K562 (cell line): ENCODE measurements at regions not wholly inside any gene's neighbourhood (a gene's known extent, or its start where the extent isn't known, plus 50 kb on each side); places are given as distances from the start of the nearest gene placed in this dataset.

ENCODE experiments used
- ATAC-seq: fragments of 200-7000 bp; cut with Tn5 transposase; 3 replicates; pipeline ENCODE4 v1.9.1; 2020; ENCODE audit warnings: moderate library complexity
- BruUV-seq: library from RNA; stranded (reverse); fragments of 400-500 nt; replicated peaks from 2 replicates; lab custom pipeline; 2021; lab: Mats Ljungman, UMichigan
- CTCF ChIA-PET: fragments of 300-600 bp; formaldehyde crosslinking; extraction: SDS; loops from one replicate; lab custom pipeline; 2021; ENCODE audit warnings: low intra/inter-chr PET ratio; lab: Yijun Ruan, JAX
- POLR2A ChIA-PET: fragments of 300-600, 350-650 bp; sonication (Branson Sonifier 250); formaldehyde crosslinking; extraction: SDS; loops from one replicate; lab custom pipeline; 2021; ENCODE audit warnings: antibody characterized with exemption, inconsistent platforms; lab: Yijun Ruan, JAX
- DNase-seq, 4 experiments: peaks; one replicate each; pipeline versions ENCODE4 v3.0.0 to v3.0.0-alpha.2; 2011 to 2018; ENCODE audit warnings: low spot score in 3 of 4, mixed read lengths in 3 of 4; ENCODE audit errors: extremely low read depth in 1 of 4
- FAIRE-seq: peaks from 2 replicates; lab custom pipeline; 2011; peaks lifted over from hg19 to GRCh38; lab: Jason Lieb, UNC
- H2AFZ ChIP-seq: 2 replicates; pipeline ENCODE4 v1.6.0; 2011; ENCODE audit warnings: low read depth, low read length, control low read depth, inconsistent platforms
- H3K27ac ChIP-seq: fragments of 200-600 bp; 3 replicates; pipeline ENCODE4 v1.8.0; 2011; ENCODE audit warnings: low read depth, mild to moderate bottlenecking, control low read depth, inconsistent platforms, low read length, moderate library complexity, mixed read lengths; ENCODE audit errors: extremely low read depth
- H3K27me3 ChIP-seq, 2 experiments: fragments of 300-600 bp in 1 of 2; 2 replicates in 1 of 2; 3 replicates in 1 of 2; pipeline versions ENCODE4 v1.6.0 to v1.8.0; 2011; ENCODE audit warnings: inconsistent platforms in 2 of 2, low read length in 2 of 2, mild to moderate bottlenecking in 1 of 2, mixed read lengths in 1 of 2, moderate library complexity in 1 of 2; ENCODE audit not compliant: control insufficient read depth in 2 of 2, insufficient read depth in 2 of 2
- H3K36me3 ChIP-seq: fragments of 300-600 bp; 3 replicates; pipeline ENCODE4 v1.8.0; 2011; ENCODE audit warnings: mild to moderate bottlenecking, low read length, inconsistent platforms; ENCODE audit not compliant: control insufficient read depth, insufficient read depth
- H3K4me1 ChIP-seq, 2 experiments: fragments of 200-600 bp in 1 of 2; replicated peaks in 1 of 2; 2 replicates in 1 of 2; 3 replicates in 1 of 2; pipeline versions ENCODE4 v1.5.1 to v1.8.0; 2011; ENCODE audit warnings: inconsistent platforms in 2 of 2, low read length in 2 of 2, mild to moderate bottlenecking in 1 of 2, mixed read lengths in 1 of 2, moderate library complexity in 1 of 2; ENCODE audit not compliant: control insufficient read depth in 2 of 2, insufficient read depth in 2 of 2
- H3K4me2 ChIP-seq: 2 replicates; pipeline ENCODE4 v1.6.1; 2011; ENCODE audit warnings: low read length, control low read depth, inconsistent platforms, mixed read lengths; ENCODE audit not compliant: insufficient read depth
- H3K4me3 ChIP-seq: fragments of 200-600 bp; sonication (generic), shearing (Covaris generic); 2 replicates; pipeline ENCODE4 v1.5.1; 2016; ENCODE audit warnings: control low read depth, inconsistent platforms
- H3K79me2 ChIP-seq: fragments of 200-600 bp; 3 replicates; pipeline ENCODE4 v1.8.0; 2011; ENCODE audit warnings: low read length, inconsistent platforms; ENCODE audit not compliant: control insufficient read depth, insufficient read depth
- H3K9ac ChIP-seq, 2 experiments: 2 replicates each; pipeline versions ENCODE4 v1.6.0 to v1.6.1; 2011; ENCODE audit warnings: low read depth in 2 of 2, low read length in 2 of 2, control low read depth in 1 of 2, inconsistent platforms in 1 of 2, mild to moderate bottlenecking in 1 of 2, mixed read lengths in 1 of 2; ENCODE audit not compliant: insufficient read depth in 1 of 2
- H3K9me1 ChIP-seq: one replicate; pipeline ENCODE4 v1.6.0; 2011; ENCODE audit warnings: inconsistent platforms, mild to moderate bottlenecking, low read length, moderate library complexity; ENCODE audit not compliant: control insufficient read depth, insufficient read depth
- H3K9me3 ChIP-seq: replicated peaks from 2 replicates; pipeline ENCODE4 v1.5.1; 2011; ENCODE audit warnings: low read depth, low read length, inconsistent platforms; ENCODE audit not compliant: control insufficient read depth, insufficient read depth
- H4K20me1 ChIP-seq: replicated peaks from 2 replicates; pipeline ENCODE4 v1.6.1; 2011; ENCODE audit warnings: low read length, inconsistent platforms, mixed read lengths; ENCODE audit not compliant: control insufficient read depth, insufficient read depth
- BRD4 ChIP-seq: fragments of 200-600 bp; sonication (generic); IDR thresholded peaks from 2 replicates; pipeline ENCODE4 v1.6.1; 2017; ENCODE audit warnings: inconsistent platforms
- CBX5 ChIP-seq: IDR thresholded peaks from 2 replicates; pipeline ENCODE4 v1.6.1; 2014; ENCODE audit warnings: low read depth, borderline replicate concordance
- CREB3 ChIP-seq: fragments of 450-650 bp; conservative IDR thresholded peaks from 2 replicates; pipeline ENCODE4 v1.6.1; 2016; ENCODE audit warnings: missing genetic modification characterization, low read depth, mild to moderate bottlenecking, missing compliant biosample characterization, moderate library complexity
- KHSRP ChIP-seq: fragments of 450-650 bp; IDR thresholded peaks from 2 replicates; pipeline ENCODE4 v1.6.1; 2017
- MCM3 ChIP-seq: fragments of 450-650 bp; IDR thresholded peaks from 2 replicates; pipeline ENCODE4 v1.6.1; 2016
- MTA3 ChIP-seq: fragments of 450-650 bp; formaldehyde crosslinking; IDR thresholded peaks from 2 replicates; pipeline ENCODE4 v1.6.1; 2017; ENCODE audit warnings: mild to moderate bottlenecking, borderline replicate concordance
- NR2C1 ChIP-seq, 2 experiments: fragments of 450-650 bp; IDR thresholded peaks; 2 replicates each; pipeline ENCODE4 v1.6.1; 2017; ENCODE audit warnings: mild to moderate bottlenecking in 2 of 2, antibody characterized with exemption in 1 of 2, inconsistent platforms in 1 of 2, missing compliant biosample characterization in 1 of 2, missing genetic modification characterization in 1 of 2
- POLR2H ChIP-seq: IDR thresholded peaks from 2 replicates; pipeline ENCODE4 v1.6.1; 2016; ENCODE audit warnings: missing genetic modification characterization, low read depth, mild to moderate bottlenecking, control low read depth, missing compliant biosample characterization, moderate library complexity
- PREB ChIP-seq: sonication (generic); formaldehyde crosslinking; IDR thresholded peaks from 2 replicates; pipeline ENCODE4 v1.8.1; 2023; ENCODE audit warnings: mild to moderate bottlenecking, missing genetic modification reagents
- RFX5 ChIP-seq: IDR thresholded peaks from 2 replicates; pipeline ENCODE4 v1.6.1; 2011; ENCODE audit warnings: low read depth, mild to moderate bottlenecking, improper control_type of control experiment, low read length
- SMAD3 ChIP-seq: fragments of 450-650 bp; formaldehyde crosslinking; conservative IDR thresholded peaks from 2 replicates; pipeline ENCODE4 v1.4.0; 2020; ENCODE audit warnings: mild to moderate bottlenecking
- TEAD2 ChIP-seq: fragments of 450-650 bp; IDR thresholded peaks from 2 replicates; pipeline ENCODE4 v1.6.1; 2016; ENCODE audit warnings: missing genetic modification characterization, control low read depth, missing compliant biosample characterization
- ZBTB2 ChIP-seq: fragments of 450-650 bp; IDR thresholded peaks from 2 replicates; pipeline ENCODE4 v1.6.1; 2016; ENCODE audit warnings: antibody characterized with exemption
- ZBTB49 ChIP-seq: sonication (generic); formaldehyde crosslinking; IDR thresholded peaks from 2 replicates; pipeline ENCODE4 v1.8.0; 2022; ENCODE audit warnings: missing genetic modification reagents, mild to moderate bottlenecking, borderline replicate concordance
- ZNF146 ChIP-seq: IDR thresholded peaks from one replicate; pipeline ENCODE4 v1.6.1; 2018; ENCODE audit warnings: missing compliant biosample characterization; ENCODE audit not compliant: unreplicated experiment
- ZNF212 ChIP-seq: fragments of 450-650 bp; formaldehyde crosslinking; IDR thresholded peaks from 2 replicates; pipeline ENCODE4 v1.4.0; 2020; ENCODE audit warnings: mild to moderate bottlenecking
- ZNF280B ChIP-seq: fragments of 250-450 bp; sonication (Bioruptor Pico); IDR thresholded peaks from 2 replicates; pipeline ENCODE4 v1.5.1; 2021; ENCODE audit warnings: mild to moderate bottlenecking
- ZNF436 ChIP-seq: fragments of 250-450, 450-650 bp; sonication (Bioruptor Pico); formaldehyde crosslinking; IDR thresholded peaks from 2 replicates; pipeline ENCODE4 v1.7.0; 2020; ENCODE audit warnings: mild to moderate bottlenecking
- WGBS: fragments of 100-300 bp; shearing (Covaris generic); methylation state at CpG from one replicate; pipeline ENCODE4 v1.1.6; 2016; ENCODE audit warnings: low coverage, mixed read lengths; ENCODE audit not compliant: insufficient coverage; ENCODE audit errors: missing lambda C conversion rate; 5-methylcytosine and 5-hydroxymethylcytosine counted together
- in situ Hi-C: fragments of 300-500 bp; cut with MboI; formaldehyde crosslinking; loops from 4 replicates; pipeline ENCODE4 v1.15.0; 2018; ENCODE audit warnings: inconsistent platforms, mixed read lengths
- intact Hi-C: fragments of 100-400 bp; cut with micrococcal nuclease; formaldehyde crosslinking; loops from 2 replicates; pipeline ENCODE4 v1.14.2; 2022

- no peaks in the 10 kb centered on the region for H3K4me1 ChIP-seq
- H3K27me3 ChIP-seq: no peaks in the 10 kb centered on the region
- H3K4me2 ChIP-seq: no peak overlapping the region
- in situ Hi-C loops: no loop called here
- POLR2A ChIA-PET: no interaction called here
- no peak for DNase-seq
- intact Hi-C loops: no loop called here
- no peaks in the 10 kb centered on the region for H3K36me3 ChIP-seq
- no peak overlapping the region for H3K27ac ChIP-seq
- H4K20me1 ChIP-seq: no peaks in the 10 kb centered on the region
- no peak for TF ChIP-seq CBX5
- TF ChIP-seq KHSRP: no peak
- no peak for TF ChIP-seq SMAD3 (CRISPR knock-in tag)
- no peak for TF ChIP-seq NR2C1 (IDR thresholded peaks at IDR 0.05)
- TF ChIP-seq NR2C1 (tag; IDR thresholded peaks at IDR 0.05): no peak
- no peak for TF ChIP-seq BRD4
- TF ChIP-seq CREB3: no peak
- no peak for TF ChIP-seq MCM3
- TF ChIP-seq MTA3: no peak
- TF ChIP-seq ZBTB2: no peak
- no peak for TF ChIP-seq ZNF436 (CRISPR knock-in tag)
- no peak for TF ChIP-seq ZNF146 (CRISPR knock-in tag)
- TF ChIP-seq PREB: no peak
- TF ChIP-seq ZNF212 (CRISPR knock-in tag): no peak
- TF ChIP-seq ZNF280B: no peak
- no peak for TF ChIP-seq TEAD2 (tag)
- TF ChIP-seq RFX5: no peak
- TF ChIP-seq ZBTB49 (CRISPR knock-in tag): no peak
- no peak for TF ChIP-seq POLR2H
- no TSS peak for BruUV-seq
- H3K4me3 ChIP-seq: no peak overlapping the region
- CTCF ChIA-PET: no interaction called here
- FAIRE-seq: no peak
- no peaks in the 10 kb centered on the region for H3K9me3 ChIP-seq
- H3K9ac ChIP-seq: no peak overlapping the region
- WGBS: 0% methylated on average over 7 of the region's 8 CpGs
- no peak for ATAC-seq
- H3K79me2 ChIP-seq: no peaks in the 10 kb centered on the region
- no peak overlapping the region for H2AFZ ChIP-seq
- H3K9me1 ChIP-seq: no peaks in the 10 kb centered on the region
Observed at GRCh38 chr13:112261924-112262323, 114.2 kb upstream of the SPACA7 start.
